ENCODE measurements at regions not wholly inside any gene's neighbourhood (a gene's known extent, or its start where the extent isn't known, plus 50 kb on each side); places are given as distances from the start of the nearest gene placed in this dataset.

DNA sequence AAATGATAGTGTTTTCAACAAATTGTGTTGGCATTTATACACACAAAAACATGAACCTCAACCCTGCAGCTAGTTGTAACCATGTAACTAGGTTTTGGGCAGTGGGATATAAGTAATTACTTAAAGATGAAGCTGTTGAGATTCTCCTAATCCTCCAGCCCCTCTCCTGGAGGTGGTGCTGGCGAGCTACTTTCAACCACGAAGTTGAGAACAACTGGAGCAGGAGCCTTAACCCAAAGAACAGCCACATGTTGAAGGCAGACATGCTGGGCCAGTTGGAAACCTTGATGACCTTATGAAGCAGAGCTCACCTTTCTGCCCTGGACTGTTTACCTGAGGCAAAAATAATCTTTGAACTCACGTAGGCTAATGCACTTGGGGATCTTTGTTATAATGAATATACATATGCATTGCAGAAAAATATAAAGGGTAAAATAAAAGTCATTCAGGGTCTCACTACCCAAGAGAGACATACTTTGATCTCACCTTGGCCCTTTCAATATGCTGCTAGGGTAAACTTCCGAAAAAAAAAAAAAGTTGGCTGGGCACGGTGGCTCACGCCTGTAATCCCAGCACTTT lies 89.6 kb upstream of the NPAS2 start:
- DNase-seq (ENCODE audit: insufficient read length, low spot score) = no peak
- TF ChIP-seq POLR2A (IDR thresholded peaks at IDR 0.05; ENCODE audit: low read depth, low read length) = no peak
- peak; percentile 89 for FAIRE-seq

DNA sequence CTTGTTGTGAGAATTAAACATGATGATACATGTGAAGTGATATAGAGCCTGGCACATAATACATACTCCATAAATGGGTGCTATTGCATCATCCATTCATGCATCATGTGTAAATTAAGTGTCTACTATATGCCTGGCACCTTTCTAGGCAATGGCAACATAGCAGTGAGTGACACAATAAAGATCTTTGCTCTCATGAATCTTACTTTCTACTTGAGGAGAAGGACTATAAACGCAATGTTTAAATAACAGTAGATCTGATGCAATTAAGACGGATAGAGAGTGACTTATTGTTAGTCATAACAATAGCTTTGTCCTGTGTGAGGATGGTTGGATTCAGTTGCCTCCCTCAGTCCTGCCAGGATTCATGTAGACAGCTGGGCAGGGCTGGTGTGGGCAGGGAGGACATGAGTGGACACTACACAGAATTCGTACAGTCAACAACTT lies 88.4 kb upstream of the NPAS2 start:
- FAIRE-seq (peak; percentile 99), DNase-seq (ENCODE audit: insufficient read length, low spot score) (no peak)
- no peak for TF ChIP-seq POLR2A (IDR thresholded peaks at IDR 0.05; ENCODE audit: low read depth, low read length)

DNA sequence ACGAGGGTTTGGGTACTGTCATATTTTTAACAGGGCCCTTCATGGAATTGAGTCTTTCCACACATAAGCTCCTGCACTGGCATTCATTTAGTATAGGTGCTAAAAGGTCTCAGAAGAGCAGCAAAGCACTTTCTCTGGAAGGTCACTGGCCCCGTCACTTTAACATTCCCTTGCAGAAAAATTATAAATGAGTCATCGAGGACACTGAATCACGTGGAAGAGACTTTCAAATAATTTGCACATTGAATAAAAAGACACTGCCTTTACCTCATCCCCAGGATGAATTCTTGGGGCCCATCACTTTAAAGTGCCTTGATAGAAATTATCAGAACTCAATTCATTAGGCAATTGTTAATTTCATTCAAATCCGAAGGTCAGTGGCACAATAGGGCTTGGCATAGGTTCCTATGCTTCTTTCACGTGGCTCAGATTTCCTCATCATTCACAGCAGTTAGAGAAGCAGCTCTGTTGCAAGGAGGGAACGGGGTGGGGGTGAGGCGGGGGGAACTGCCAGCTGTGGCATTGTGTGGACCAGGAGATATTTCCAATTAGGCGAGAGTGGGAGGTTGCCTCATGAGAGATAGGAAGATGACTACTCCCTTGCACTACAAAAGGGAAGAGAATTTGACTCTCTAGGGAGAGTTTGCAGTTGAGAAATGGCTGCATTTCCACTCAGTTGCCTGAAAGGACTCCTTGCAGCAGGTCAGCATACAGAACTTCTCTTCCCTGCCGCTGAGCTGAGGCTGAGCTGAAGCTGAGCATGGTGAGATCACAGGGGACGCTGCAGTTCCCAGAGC lies 86.3 kb upstream of the NPAS2 start:
- TF ChIP-seq POLR2A (IDR thresholded peaks at IDR 0.05; ENCODE audit: low read depth, low read length) = no peak
- DNase-seq (ENCODE audit: insufficient read length, low spot score) (no peak), FAIRE-seq (peak; percentile 93)

DNA sequence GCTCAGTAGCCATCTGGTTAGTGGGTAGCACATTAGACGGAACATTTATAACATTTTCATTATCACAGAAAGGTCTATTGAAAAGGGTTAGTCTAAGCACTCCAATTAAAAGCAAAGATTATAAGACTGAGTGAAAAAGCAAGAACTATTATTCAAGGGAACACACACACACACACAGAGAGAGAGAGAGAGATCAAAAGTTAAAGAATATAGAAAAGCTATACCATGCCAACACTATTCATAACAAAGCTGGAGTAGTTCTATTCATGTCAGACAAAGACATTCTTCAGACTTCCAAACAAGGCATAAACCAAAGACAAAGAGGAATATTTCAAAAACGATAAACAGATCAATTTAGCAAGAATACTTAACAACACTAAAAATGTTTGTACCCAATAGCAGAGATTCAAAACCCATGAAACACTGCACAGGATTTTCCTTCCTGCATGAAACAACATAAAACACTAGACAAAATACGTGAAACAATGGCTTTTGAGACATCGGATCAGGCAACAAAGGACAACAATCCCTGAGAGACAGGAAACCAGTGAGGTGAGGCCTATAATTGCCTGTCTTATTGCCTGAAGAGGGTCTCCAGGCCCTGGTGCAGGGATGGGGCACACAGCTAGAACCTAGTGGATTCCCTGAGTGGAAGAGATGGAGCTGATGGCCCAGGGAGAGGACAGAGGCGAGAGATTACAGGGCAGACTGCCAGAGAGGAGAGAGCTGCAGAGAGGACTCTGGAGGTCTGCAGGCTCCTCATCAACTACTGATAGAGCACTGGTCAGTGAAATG lies 83.6 kb upstream of the NPAS2 start:
- no peak for DNase-seq (ENCODE audit: insufficient read length, low spot score)
- FAIRE-seq = no peak

DNA sequence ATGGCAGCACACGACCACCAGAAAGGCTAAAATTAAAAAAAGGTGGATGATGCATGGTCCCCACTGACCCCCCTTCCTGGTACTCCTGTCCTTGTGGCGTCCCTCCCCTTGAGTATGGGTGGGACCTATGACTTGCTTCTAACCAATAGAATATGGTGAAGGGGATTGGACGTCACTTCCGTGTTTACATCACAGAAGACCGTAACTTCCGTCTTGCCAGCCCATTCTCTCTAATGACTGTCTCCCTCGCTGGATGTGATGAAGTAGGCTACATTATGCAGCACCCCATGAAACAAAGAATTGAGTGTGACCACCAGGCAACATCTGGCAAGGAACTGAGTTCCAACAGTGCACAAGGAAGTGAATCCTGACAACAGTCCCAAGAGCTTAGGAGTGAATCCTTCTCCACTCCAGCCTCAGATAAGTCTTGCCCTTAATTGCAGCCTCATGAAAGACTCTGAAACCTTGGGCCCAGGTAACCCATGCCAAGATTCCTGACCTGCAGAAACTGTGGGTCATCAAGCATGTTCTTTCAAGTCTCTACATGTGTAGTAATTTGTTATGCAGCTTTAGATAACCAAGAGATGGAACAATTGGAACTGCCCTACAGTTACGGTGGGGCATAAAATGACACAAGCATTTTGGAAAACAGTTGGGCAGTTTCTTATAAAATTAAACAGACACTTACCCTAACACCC lies 80.1 kb upstream of the NPAS2 start:
- TF ChIP-seq POLR2A (IDR thresholded peaks at IDR 0.05; ENCODE audit: low read depth, low read length) = no peak
- no peak for FAIRE-seq
- DNase-seq (ENCODE audit: insufficient read length, low spot score) = no peak

More for the DNA sequence above, 83.6 kb upstream of the NPAS2 start:
- TF ChIP-seq POLR2A (IDR thresholded peaks at IDR 0.05; ENCODE audit: low read depth, low read length) = no peak

DNA sequence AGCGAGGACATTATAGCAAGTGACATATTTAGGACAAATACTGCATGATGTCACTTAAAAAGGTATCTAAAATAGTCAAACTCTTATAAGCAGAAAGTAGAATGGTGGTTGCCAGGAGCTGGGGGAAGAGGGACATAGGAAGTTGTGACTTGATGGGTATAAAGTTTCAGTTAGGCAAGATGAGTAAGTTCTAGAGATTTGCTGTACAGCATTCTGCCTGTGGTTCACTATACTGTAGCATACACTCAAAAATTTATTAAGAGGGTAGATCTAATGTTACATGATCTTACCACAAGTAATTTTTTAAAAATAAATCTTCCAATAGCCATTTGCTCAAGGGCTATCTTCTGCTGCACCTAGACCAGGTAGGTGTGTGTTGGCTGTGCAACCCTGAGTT lies 78.1 kb upstream of the NPAS2 start:
- FAIRE-seq = no peak
- no peak for TF ChIP-seq POLR2A (IDR thresholded peaks at IDR 0.05; ENCODE audit: low read depth, low read length)
- no peak for DNase-seq (ENCODE audit: insufficient read length, low spot score)

DNA sequence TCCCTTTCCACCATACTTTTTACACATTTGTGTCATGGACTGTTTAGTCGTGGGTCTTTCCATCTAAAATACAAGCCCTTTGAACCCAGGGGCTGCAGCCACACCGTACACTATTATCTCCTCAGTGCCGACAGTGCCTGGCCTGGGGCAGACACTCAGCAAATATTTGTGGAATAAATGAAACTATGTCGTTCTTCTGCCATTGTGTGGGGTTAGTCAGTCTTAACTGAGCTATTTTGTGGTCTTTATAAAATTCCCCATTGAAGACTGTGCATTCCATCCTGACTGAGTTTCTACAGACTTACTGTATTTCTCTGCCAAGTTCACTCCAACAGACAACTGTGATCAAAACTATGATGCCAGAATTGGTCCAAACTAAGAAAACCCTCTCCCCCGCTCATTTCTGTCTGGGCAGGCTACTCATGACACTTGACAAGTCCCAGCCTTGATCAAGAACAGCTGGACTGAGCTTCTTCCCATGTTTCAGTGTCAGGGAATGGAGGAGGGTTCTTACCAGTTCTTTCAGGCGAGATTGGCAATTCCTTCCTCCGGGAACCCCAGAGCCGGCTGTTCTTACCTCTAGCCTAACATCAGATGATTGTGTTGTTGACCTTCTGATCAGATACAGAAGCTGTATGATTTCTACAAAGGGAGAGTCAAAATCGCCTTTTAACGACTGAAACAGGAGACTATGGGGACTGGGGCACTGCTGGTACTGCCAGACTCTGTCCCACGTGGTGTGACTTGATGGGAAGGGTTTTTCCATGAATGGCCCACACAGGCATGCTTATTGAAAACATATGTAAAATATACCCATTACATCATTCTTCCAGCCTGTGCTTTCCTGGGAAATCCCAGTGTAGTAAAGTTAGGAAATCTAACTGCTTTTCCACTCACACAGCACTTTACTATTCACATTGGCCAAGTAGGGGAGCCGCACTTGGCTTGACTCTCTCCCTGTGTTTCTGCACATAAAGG lies 77.4 kb upstream of the NPAS2 start:
- FAIRE-seq (peak; percentile 81), DNase-seq (ENCODE audit: insufficient read length, low spot score) (no peak)

DNA sequence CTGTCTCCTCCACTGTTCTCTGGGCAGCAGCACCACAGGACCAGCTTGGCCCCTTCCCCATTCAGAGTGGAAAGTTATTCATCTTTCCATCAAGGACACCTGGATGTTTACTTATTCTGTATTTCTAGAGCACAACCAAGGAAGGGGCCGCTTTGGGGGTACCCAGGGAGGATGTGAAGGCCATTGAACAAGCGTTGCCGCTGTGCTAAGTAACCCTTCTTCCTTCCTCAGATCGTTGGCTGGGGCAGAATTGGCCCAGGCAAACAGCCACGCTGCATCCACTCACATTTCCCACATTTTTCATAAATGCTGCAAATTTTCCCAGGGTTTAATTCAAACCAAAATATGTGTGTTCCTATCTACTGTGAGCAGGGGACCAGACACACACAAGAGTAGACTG lies 76.2 kb upstream of the NPAS2 start:
- FAIRE-seq (no peak), DNase-seq (ENCODE audit: insufficient read length, low spot score) (no peak)
- no peak for TF ChIP-seq POLR2A (IDR thresholded peaks at IDR 0.05; ENCODE audit: low read depth, low read length)

More for the DNA sequence above, 77.4 kb upstream of the NPAS2 start:
- no peak for TF ChIP-seq POLR2A (IDR thresholded peaks at IDR 0.05; ENCODE audit: low read depth, low read length)

DNA sequence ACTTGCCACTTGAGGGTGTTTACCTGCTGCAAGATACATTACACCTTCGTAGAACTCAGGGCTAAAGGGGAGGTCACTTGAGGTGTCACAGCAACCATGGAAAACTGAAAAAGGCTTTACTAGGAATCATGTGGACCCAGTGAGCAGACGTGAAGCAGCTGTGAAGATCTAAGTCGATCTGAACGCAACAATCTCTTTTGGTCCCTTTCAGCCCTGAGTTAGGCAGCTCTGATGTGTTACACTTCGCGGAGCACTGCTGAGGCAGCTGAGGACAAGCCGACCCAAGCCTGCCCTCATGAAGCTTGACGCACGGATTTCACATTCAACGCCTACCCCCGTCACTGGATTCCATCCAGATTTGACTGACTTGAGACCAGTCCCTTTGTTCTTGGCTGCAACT lies 75.8 kb upstream of the NPAS2 start:
- no peak for DNase-seq (ENCODE audit: insufficient read length, low spot score)
- no peak for FAIRE-seq
- TF ChIP-seq POLR2A (IDR thresholded peaks at IDR 0.05; ENCODE audit: low read depth, low read length) = no peak

DNA sequence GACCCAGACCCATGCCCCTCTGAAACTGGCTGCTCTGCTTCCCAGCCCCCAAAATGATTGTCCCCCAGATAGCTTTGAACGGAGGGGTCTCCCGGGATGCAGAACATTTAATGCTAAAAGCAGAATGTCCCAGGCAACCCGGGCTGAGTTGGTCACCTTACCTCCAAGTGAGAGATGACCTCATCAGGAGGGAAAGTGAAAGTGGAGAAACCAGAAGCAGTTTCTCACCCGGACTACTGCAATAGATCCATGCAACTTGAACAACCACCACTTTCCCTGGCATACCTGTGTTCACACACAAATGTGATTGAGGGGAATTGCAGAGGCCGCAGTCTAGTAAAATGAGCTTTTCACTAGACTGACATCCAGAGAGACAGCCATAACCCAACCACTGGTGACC lies 75.3 kb upstream of the NPAS2 start:
- FAIRE-seq (no peak), DNase-seq (ENCODE audit: insufficient read length, low spot score) (no peak)
- no peak for TF ChIP-seq POLR2A (IDR thresholded peaks at IDR 0.05; ENCODE audit: low read depth, low read length)

DNA sequence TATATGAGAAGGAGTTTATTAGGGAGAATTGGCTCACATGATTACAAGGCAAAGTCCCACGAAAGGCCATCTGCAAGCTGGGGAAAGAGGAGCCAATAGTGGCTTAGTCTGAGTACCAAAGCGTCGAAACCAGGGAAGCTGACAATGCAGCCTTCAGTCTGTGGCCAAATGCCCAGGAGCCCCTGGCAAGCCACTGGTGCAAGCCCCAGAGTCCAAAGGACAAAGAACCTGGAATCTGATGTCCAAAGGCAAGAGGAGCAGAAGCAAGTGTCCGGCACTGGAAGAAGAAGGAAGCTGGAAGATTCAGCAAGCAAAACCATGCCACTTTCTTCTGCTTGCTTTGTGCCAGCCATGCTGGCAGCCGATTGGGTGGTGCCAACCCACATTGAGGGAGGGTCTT lies 74.3 kb upstream of the NPAS2 start:
- no peak for DNase-seq (ENCODE audit: insufficient read length, low spot score)
- no peak for FAIRE-seq
- TF ChIP-seq POLR2A (IDR thresholded peaks at IDR 0.05; ENCODE audit: low read depth, low read length) = no peak

DNA sequence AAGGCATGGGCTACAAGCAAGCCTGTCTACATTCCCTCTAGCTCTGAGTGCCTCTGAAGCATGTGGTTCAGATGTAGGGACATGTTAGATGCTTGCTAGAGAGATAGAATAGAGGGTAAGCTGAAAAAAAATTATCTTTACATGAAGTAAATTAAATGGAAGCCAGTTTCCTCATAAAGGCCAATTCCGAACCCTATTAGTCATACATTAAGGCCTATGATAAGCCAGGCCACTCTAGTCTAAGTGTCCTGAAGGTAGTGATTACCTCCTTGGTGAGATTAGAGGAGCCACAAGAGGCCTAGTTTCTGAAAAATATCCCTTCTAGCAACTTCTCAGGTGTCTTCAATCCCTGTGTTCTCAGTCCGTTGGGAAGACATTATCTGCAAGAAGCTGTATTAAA lies 72.4 kb upstream of the NPAS2 start:
- TF ChIP-seq POLR2A (IDR thresholded peaks at IDR 0.05; ENCODE audit: low read depth, low read length) = no peak
- DNase-seq (ENCODE audit: insufficient read length, low spot score) (no peak), FAIRE-seq (no peak)

Measured in H54 (cell line).